ENCODE measurements at regions not wholly inside any gene's neighbourhood (a gene's known extent, or its start where the extent isn't known, plus 50 kb on each side); places are given as distances from the start of the nearest gene placed in this dataset.

DNA sequence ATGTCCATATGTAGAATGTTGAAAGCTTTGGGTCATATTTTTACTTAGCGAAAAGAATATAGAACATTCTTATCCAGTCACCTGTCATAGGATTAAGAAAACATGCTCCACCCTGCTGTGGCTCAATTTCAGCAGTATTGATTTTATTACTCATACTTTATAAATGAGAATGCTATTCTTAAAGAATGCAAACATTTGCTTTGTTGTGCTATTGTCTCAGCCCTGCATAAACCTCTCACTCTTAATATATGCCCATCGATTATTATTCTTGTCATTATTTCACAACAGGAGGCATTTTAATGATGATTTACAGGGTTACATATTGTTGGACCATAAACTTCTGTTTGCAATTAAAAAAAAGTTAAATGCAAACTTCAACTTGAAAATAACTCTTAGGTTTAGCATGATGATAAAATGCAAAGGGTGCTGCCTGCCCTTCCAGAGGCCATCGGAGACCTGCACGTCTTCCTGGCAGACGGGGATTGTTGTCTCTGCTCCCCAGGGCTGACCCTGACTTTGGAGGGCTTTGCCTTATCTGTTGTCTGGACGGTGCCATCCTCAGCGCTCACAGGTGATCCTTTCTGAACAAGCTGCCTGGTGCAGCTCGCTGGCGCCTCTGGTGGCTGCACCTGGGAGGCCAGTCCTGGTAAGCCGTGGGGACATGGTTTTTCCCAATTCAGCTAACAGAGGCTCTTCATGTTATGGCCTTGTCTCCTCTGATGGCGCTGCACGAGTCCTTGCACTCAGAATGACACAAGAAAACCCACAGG lies 50.0 kb upstream of the SHH start:
- TF ChIP-seq, protein P1, sequence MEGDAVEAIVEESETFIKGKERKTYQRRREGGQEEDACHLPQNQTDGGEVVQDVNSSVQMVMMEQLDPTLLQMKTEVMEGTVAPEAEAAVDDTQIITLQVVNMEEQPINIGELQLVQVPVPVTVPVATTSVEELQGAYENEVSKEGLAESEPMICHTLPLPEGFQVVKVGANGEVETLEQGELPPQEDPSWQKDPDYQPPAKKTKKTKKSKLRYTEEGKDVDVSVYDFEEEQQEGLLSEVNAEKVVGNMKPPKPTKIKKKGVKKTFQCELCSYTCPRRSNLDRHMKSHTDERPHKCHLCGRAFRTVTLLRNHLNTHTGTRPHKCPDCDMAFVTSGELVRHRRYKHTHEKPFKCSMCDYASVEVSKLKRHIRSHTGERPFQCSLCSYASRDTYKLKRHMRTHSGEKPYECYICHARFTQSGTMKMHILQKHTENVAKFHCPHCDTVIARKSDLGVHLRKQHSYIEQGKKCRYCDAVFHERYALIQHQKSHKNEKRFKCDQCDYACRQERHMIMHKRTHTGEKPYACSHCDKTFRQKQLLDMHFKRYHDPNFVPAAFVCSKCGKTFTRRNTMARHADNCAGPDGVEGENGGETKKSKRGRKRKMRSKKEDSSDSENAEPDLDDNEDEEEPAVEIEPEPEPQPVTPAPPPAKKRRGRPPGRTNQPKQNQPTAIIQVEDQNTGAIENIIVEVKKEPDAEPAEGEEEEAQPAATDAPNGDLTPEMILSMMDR (IDR thresholded peaks at IDR 0.05; ENCODE audit: extremely low read depth, missing control alignments), result no peak
- DNase-seq (ENCODE audit: low spot score), result no peak
